ENCODE measurements at regions not wholly inside any gene's neighbourhood (a gene's known extent, or its start where the extent isn't known, plus 50 kb on each side); places are given as distances from the start of the nearest gene placed in this dataset.

GRCh38 chr15:95972812-95973211 is 357.7 kb upstream of the NR2F2 start:
- Histone ChIP-seq H3K9me3 (no peaks in the 10 kb centered on the region), H3K27me3 (no peaks in the 10 kb centered on the region), H3K4me3 (no peak overlapping the region), H3K27ac (no peak overlapping the region), H3K36me3 (replicated peaks in 1 of 2; ENCODE audit: insufficient read depth in 1 of 2, low read depth in 2 of 2) (no peaks in the 10 kb centered on the region), H3K4me1 (no peaks in the 10 kb centered on the region)
- 80 to 84% methylated on average over 4 of the region's 4 CpGs for WGBS, 2 donors
- no peak for TF ChIP-seq POLR2A (IDR thresholded peaks at IDR 0.05)
- TF ChIP-seq, protein P1, sequence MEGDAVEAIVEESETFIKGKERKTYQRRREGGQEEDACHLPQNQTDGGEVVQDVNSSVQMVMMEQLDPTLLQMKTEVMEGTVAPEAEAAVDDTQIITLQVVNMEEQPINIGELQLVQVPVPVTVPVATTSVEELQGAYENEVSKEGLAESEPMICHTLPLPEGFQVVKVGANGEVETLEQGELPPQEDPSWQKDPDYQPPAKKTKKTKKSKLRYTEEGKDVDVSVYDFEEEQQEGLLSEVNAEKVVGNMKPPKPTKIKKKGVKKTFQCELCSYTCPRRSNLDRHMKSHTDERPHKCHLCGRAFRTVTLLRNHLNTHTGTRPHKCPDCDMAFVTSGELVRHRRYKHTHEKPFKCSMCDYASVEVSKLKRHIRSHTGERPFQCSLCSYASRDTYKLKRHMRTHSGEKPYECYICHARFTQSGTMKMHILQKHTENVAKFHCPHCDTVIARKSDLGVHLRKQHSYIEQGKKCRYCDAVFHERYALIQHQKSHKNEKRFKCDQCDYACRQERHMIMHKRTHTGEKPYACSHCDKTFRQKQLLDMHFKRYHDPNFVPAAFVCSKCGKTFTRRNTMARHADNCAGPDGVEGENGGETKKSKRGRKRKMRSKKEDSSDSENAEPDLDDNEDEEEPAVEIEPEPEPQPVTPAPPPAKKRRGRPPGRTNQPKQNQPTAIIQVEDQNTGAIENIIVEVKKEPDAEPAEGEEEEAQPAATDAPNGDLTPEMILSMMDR (IDR thresholded peaks at IDR 0.05): no peak
- DNase-seq (no peak), ATAC-seq (no peak)
- intact Hi-C loops (cut with DNase I): no loop called here

DNA sequence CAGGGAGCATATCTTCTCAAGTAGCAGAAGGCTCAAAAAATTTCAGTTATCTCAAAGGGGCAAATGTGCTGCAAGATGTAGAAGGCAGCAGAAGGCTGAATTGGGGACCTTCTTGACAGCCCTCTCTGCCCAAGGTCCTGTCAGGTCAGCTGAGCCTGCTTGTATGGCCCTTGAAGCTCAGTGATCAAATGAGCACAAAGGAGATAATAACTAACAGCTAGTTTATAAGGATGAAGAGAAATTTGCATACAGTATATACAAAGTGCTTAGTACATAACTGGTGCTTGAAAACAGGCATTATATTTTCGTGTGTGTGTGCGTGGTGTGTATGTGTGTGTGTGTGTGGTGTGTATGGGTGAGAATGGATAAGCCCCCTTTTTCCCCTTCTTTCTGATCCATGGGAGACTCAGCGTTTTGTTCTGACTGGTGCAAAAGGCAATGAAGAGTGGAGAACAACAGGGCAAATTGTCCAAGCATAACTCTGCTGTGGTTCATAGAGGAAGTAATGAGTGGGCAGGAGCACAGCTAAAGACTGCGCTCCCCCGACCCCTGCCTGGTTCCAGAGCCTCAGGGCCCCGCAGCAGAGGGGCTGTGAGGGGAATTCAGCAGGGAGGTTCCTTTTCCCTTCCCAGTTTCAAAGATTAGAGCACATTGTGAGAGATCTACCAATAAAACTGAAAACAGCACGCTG is 356.8 kb upstream of the NR2F2 start:
- Histone ChIP-seq H3K4me1 (no peaks in the 10 kb centered on the region), H3K36me3 (replicated peaks in 1 of 2; ENCODE audit: insufficient read depth in 1 of 2, low read depth in 2 of 2) (no peaks in the 10 kb centered on the region), H3K4me3 (no peak overlapping the region), H3K9me3 (no peaks in the 10 kb centered on the region), H3K27me3 (no peaks in the 10 kb centered on the region), H3K27ac (no peak overlapping the region)
- WGBS, 2 donors: 59 to 62% methylated on average over 7 of the region's 7 CpGs
- intact Hi-C loops (cut with DNase I): no loop called here
- ATAC-seq (no peak), DNase-seq (no peak)
- TF ChIP-seq, protein P1 (IDR thresholded peaks at IDR 0.05): no peak
- no peak for TF ChIP-seq POLR2A (IDR thresholded peaks at IDR 0.05)

GRCh38 chr15:95975212-95975611 is 355.3 kb upstream of the NR2F2 start:
- Histone ChIP-seq H3K36me3 (replicated peaks in 1 of 2; ENCODE audit: insufficient read depth in 1 of 2, low read depth in 2 of 2) (no peaks in the 10 kb centered on the region), H3K4me1 (no peaks in the 10 kb centered on the region), H3K4me3 (no peak overlapping the region), H3K9me3 (no peaks in the 10 kb centered on the region), H3K27me3 (no peaks in the 10 kb centered on the region), H3K27ac (no peak overlapping the region)
- WGBS, 2 donors: 74 to 77% methylated on average over 4 of the region's 4 CpGs
- DNase-seq (no peak), ATAC-seq (no peak)
- TF ChIP-seq POLR2A (IDR thresholded peaks at IDR 0.05): no peak
- TF ChIP-seq, protein P1 (IDR thresholded peaks at IDR 0.05): no peak
- intact Hi-C loops (cut with DNase I): no loop called here

DNA sequence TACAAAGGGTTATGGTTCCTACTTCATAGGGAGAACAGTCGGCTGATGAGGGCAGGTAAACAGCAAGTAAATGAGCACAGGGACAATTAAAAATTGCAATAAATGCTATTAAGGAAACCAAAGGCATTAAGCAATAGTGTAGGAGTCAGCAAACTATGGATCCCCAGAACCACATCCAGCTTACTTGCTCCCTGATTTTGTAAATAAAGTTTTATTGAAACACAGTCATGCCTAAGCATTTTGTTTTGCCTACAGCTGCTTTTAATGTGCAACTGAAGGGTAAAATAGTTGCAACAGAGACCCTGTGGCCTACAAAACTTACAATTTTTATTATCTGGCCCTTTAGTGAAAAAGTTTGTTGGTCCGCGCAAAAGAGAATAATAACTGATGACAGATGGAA is 351.2 kb upstream of the NR2F2 start:
- intact Hi-C loops (cut with DNase I): no loop called here

More for the DNA sequence above, 351.2 kb upstream of the NR2F2 start:
- Histone ChIP-seq H3K27me3 (no peaks in the 10 kb centered on the region), H3K9me3 (no peaks in the 10 kb centered on the region), H3K36me3 (replicated peaks in 1 of 2; ENCODE audit: insufficient read depth in 1 of 2, low read depth in 2 of 2) (no peaks in the 10 kb centered on the region), H3K4me3 (no peak overlapping the region), H3K4me1 (no peaks in the 10 kb centered on the region), H3K27ac (no peak overlapping the region)
- no peak for TF ChIP-seq POLR2A (IDR thresholded peaks at IDR 0.05)
- TF ChIP-seq, protein P1 (IDR thresholded peaks at IDR 0.05): no peak
- no peak for ATAC-seq
- WGBS, 2 donors: 86 to 95% methylated on average over 3 of the region's 3 CpGs
- no peak for DNase-seq

Data from body of pancreas (tissue), 4 donors.